Right hindlimb (tissue), 1 donor: ENCODE measurements at regions not wholly inside any gene's neighbourhood (a gene's known extent, or its start where the extent isn't known, plus 50 kb on each side); places are given as distances from the start of the nearest gene placed in this dataset.
A peak's percentile ranks its signal among the peaks of the same experiment; 100 is the strongest.

Experiments used
- DNase-seq: peaks from one replicate; pipeline ENCODE4 v3.0.0-alpha.2; 2018

GRCh38 chr5:109529987-109530386 is 120.2 kb upstream of the PJA2 start:
- no peak for DNase-seq

GRCh38 chr5:109529520-109529919 is 119.7 kb upstream of the PJA2 start:
- DNase-seq = peak; percentile 82

GRCh38 chr5:109524555-109524954 is 114.8 kb upstream of the PJA2 start:
- DNase-seq = no peak

- no peak for DNase-seq
These were observed 114.3 kb upstream of the PJA2 start for GRCh38 chr5:109524026-109524425.

GRCh38 chr5:109522404-109522803 is 112.6 kb upstream of the PJA2 start:
- no peak for DNase-seq

- no peak for DNase-seq
These were observed 109.6 kb upstream of the PJA2 start for GRCh38 chr5:109519416-109519815.

- DNase-seq = no peak
These were observed 106.6 kb upstream of the PJA2 start for GRCh38 chr5:109516390-109516789.

- no peak for DNase-seq
These were observed 102.4 kb upstream of the PJA2 start for GRCh38 chr5:109511980-109512734.

GRCh38 chr5:109506556-109506955 is 96.8 kb upstream of the PJA2 start:
- DNase-seq = no peak

- no peak for DNase-seq
These were observed 86.3 kb upstream of the PJA2 start for GRCh38 chr5:109496112-109496511.

- no peak for DNase-seq
These were observed 78.1 kb upstream of the PJA2 start for GRCh38 chr5:109487753-109488420.

- DNase-seq = peak; percentile 58
These were observed 76.5 kb upstream of the PJA2 start for GRCh38 chr5:109486200-109486804.

GRCh38 chr5:109485030-109485429 is 75.3 kb upstream of the PJA2 start:
- no peak for DNase-seq

GRCh38 chr5:109484597-109484996 is 74.8 kb upstream of the PJA2 start:
- no peak for DNase-seq

GRCh38 chr5:109483395-109483971 is 73.7 kb upstream of the PJA2 start:
- no peak for DNase-seq

- no peak for DNase-seq
These were observed 73.0 kb upstream of the PJA2 start for GRCh38 chr5:109482748-109483147.

- DNase-seq = no peak
These were observed 69.6 kb upstream of the PJA2 start for GRCh38 chr5:109479260-109479860.

- no peak for DNase-seq
These were observed 69.1 kb upstream of the PJA2 start for GRCh38 chr5:109478830-109479229.

- DNase-seq = no peak
These were observed 66.5 kb upstream of the PJA2 start for GRCh38 chr5:109476292-109476691.

GRCh38 chr5:109469896-109470662 is 60.3 kb upstream of the PJA2 start:
- DNase-seq = no peak

- DNase-seq = peak; percentile 94
These were observed 59.1 kb upstream of the PJA2 start for GRCh38 chr5:109468737-109469420.

GRCh38 chr5:109468288-109468676 is 58.5 kb upstream of the PJA2 start:
- no peak for DNase-seq
